Retinal pigment epithelial cell (primary cell): ENCODE measurements at regions not wholly inside any gene's neighbourhood (a gene's known extent, or its start where the extent isn't known, plus 50 kb on each side); places are given as distances from the start of the nearest gene placed in this dataset.

Source experiments
- DNase-seq: peaks from one replicate; pipeline ENCODE4 v3.0.0-alpha.2; 2010; ENCODE audit warnings: low read depth
- H3K4me3 ChIP-seq: 2 replicates; pipeline ENCODE4 v1.5.1; 2011; ENCODE audit warnings: mild to moderate bottlenecking, low read length, control low read depth, moderate library complexity
- TF ChIP-seq, protein P1 (sequence below): conservative IDR thresholded peaks from 2 replicates; pipeline ENCODE4 v1.5.1; 2011; ENCODE audit warnings: low read depth, low read length, control low read depth, inconsistent platforms

DNA sequence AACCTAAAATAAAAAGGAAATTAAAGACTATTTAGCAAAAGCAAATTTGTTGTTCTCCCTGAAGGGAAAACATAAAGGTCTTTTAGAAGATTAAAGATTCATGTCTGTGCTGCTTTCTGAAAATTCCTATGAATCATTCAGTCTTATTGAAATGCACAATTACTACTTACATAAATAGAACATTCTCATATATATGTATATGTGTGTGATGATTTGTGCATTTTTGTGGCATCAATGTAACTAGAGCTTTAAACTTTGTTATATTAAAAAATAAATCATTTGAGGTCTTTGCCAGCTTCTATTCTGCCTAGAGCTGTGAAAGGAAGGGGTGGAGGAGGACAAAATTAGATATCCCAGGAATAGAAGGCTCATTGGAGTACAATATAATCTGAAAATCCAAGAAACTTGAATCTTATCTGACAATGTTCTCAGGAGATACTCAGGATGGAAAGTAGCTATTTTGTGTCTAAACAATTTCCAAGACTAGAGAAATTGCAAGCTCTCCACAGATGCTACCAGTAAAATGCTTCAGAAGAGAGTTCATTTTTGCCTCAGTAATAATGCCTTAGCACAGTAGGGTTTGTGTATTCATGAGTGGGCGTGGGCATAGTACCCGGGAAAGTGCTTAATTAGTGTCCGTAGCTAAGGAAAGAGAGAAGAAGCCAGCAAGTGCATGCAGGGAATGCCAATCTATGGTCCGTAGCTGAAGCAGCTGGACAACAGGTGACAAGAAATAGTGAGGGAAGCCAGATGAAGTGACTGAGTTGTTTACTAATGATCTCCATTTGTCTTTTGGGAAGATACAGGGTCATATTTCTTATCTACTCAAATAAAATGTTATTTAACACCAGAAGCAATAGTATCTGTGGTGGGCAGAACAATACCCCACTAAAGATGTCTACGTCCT is 395.5 kb upstream of the NBEA start:
- TF ChIP-seq, protein P1, sequence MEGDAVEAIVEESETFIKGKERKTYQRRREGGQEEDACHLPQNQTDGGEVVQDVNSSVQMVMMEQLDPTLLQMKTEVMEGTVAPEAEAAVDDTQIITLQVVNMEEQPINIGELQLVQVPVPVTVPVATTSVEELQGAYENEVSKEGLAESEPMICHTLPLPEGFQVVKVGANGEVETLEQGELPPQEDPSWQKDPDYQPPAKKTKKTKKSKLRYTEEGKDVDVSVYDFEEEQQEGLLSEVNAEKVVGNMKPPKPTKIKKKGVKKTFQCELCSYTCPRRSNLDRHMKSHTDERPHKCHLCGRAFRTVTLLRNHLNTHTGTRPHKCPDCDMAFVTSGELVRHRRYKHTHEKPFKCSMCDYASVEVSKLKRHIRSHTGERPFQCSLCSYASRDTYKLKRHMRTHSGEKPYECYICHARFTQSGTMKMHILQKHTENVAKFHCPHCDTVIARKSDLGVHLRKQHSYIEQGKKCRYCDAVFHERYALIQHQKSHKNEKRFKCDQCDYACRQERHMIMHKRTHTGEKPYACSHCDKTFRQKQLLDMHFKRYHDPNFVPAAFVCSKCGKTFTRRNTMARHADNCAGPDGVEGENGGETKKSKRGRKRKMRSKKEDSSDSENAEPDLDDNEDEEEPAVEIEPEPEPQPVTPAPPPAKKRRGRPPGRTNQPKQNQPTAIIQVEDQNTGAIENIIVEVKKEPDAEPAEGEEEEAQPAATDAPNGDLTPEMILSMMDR = no peak
- DNase-seq = no peak
- H3K4me3 ChIP-seq = no peak overlapping the region

DNA sequence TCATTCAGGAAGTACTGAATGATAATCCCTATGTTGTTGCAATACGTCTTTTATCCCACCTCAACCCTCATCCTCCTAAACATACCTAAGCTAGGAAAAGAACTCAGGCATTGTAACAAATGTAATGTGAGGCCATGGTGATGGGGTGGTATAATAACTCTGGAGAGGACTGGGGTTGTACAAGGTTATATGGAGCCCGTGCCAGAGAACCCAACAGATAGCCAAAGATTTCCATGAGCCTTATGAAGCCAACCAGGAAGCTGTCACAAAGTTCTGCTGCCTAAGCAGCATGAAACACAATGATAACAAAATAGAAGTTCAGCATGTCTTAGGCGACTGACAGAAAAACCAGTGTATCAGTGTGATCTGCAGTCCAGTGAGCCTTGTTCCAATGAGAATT is 394.1 kb upstream of the NBEA start:
- no peak for DNase-seq
- TF ChIP-seq, protein P1 = no peak
- no peak overlapping the region for H3K4me3 ChIP-seq

DNA sequence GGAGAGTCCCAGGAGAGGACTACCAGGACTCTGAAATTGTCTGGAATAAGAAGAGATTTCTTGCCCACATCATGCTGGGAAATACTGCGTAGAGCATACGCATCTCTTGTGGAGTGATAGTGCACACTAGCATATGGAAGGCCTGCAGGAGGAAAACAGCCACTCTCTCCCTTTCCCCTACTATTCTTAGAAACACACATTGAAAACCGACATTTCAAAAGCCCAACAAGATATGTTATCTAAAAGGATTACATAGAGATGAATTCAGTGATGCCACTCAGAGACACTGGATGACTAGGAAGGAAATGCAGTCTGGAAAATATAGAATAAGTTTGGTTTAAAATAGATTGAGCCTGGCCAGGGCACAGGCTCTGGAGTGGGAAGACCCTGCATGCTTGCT is 388.7 kb upstream of the NBEA start:
- H3K4me3 ChIP-seq = no peak overlapping the region
- TF ChIP-seq, protein P1 = no peak
- no peak for DNase-seq

DNA sequence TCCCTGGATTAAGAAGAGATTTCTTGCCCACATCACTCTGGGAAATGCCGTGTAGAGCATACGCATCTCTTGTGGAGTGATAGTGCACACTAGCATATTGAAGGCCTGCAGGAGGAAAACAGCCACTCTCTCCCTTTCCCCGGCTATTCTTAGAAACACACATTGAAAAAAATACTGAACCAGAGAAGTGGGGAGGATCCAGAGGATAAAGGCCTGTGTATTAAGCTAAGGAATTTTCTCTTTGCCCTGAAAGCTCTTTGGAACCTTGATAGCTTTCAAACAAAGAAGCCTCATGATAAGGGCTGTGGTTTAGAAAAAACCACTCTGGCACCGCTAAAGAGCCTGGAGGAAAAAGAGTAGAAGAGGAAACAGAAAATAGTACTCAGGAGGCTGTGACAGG is 386.1 kb upstream of the NBEA start:
- TF ChIP-seq, protein P1 = no peak
- peak; percentile 39 for DNase-seq
- no peak overlapping the region for H3K4me3 ChIP-seq

DNA sequence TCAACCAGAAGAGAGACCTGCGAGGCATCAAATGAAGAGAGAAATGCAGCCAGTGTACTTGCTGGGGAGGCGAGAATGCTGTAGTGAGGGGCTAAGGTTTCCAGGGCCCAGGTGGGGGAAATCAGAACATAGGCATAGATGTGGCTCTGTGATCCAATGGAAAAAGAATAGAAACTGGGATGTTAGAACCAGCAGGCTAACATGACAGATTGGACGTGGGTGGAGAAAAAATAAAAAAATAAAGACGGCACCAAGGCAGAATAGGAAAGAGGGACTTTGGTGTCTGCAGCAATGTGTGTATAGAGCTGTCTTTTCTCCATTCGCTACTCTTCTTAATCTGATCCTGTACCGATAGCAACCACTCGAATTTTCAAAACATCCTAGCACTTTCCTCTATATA is 381.0 kb upstream of the NBEA start:
- TF ChIP-seq, protein P1 = no peak
- H3K4me3 ChIP-seq = no peak overlapping the region
- DNase-seq = no peak

DNA sequence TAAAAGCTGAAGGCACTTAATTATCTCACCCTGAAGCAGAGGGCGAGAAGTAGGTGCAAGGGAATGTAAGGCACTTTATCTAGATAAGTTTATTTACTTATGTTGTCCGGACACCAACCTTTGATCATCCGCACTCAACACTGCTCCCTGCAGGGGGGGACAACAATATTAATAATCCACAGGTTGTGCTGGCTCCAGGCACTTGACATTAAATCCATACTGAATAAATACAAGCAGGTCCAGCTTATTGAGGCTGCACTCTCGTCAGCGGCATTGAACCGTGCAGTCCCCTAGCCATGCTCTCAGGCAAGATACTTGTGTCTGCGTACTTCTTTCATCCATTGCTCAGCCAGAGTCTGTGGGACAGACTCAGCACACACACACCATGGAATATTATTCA is 374.5 kb upstream of the NBEA start:
- DNase-seq = no peak
- no peak overlapping the region for H3K4me3 ChIP-seq
- TF ChIP-seq, protein P1 = no peak
